ENCODE measurements at regions not wholly inside any gene's neighbourhood (a gene's known extent, or its start where the extent isn't known, plus 50 kb on each side); places are given as distances from the start of the nearest gene placed in this dataset.
"Not testable (repeated sequence)": the region's sequence is repeated elsewhere in the genome, so short reads cannot be mapped to it uniquely, and the experiment has no call there.

GRCh38 chr12:74656251-74656650 is 118.6 kb downstream of the ATXN7L3B start:
- Histone ChIP-seq H3K27ac (ENCODE audit: low read depth in 1 of 2, low read length in 2 of 2) (no peak overlapping the region), H3K36me3 (ENCODE audit: control insufficient read depth in 1 of 2, insufficient read depth in 2 of 2, low read length in 1 of 2) (no peaks in the 10 kb centered on the region), H3K9me3 (ENCODE audit: control insufficient read depth, low read length) (no peaks in the 10 kb centered on the region), H3K4me3 (ENCODE audit: low read length in 2 of 2) (no peak overlapping the region), H3K4me1 (ENCODE audit: control insufficient read depth in 1 of 2, insufficient read depth in 2 of 2, low read length in 2 of 2) (no peaks in the 10 kb centered on the region), H3K27me3 (ENCODE audit: control insufficient read depth in 1 of 2, insufficient read depth in 2 of 2, low read length in 1 of 2) (no peaks in the 10 kb centered on the region)
- no peak for DNase-seq
- intact Hi-C loops (cut with DNase I), result no loop called here
- no peak for ATAC-seq (ENCODE audit: low FRiP score)

GRCh38 chr12:74660442-74660841 is 122.8 kb downstream of the ATXN7L3B start:
- DNase-seq (no peak), ATAC-seq (ENCODE audit: low FRiP score) (no peak)
- Histone ChIP-seq H3K27ac (ENCODE audit: low read depth in 1 of 2, low read length in 2 of 2) (no peak overlapping the region), H3K4me1 (ENCODE audit: control insufficient read depth in 1 of 2, insufficient read depth in 2 of 2, low read length in 2 of 2) (no peaks in the 10 kb centered on the region), H3K9me3 (ENCODE audit: control insufficient read depth, low read length) (no peaks in the 10 kb centered on the region), H3K27me3 (ENCODE audit: control insufficient read depth in 1 of 2, insufficient read depth in 2 of 2, low read length in 1 of 2) (no peaks in the 10 kb centered on the region), H3K4me3 (ENCODE audit: low read length in 2 of 2) (no peak overlapping the region), H3K36me3 (ENCODE audit: control insufficient read depth in 1 of 2, insufficient read depth in 2 of 2, low read length in 1 of 2) (no peaks in the 10 kb centered on the region)
- intact Hi-C loops (cut with DNase I), result no loop called here
- WGBS, 2 donors, result 75 to 77% methylated on average over 5 of the region's 5 CpGs

DNA sequence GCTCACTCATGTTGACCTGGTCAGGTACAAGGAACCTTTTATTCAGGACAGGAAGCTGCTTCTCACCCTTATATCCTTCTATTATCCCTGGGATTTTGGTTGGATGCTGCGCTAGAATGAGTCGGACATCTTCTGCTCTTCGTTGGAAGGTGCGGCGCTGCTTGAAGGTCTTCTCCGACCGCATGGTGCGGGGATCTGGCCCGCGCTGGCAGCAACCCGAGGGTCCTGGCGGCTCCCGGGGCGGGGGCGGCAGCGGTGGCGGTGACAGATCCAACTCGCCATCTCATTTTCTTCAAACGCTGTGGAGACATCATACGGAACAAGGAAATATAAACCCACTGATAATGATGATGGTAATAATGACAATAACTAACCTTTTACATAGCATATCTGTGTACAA is 126.3 kb downstream of the ATXN7L3B start:
- no peaks in the 10 kb centered on the region for H3K27me3 ChIP-seq (ENCODE audit: control insufficient read depth in 1 of 2, insufficient read depth in 2 of 2, low read length in 1 of 2)
- peak in 1 of 2 donors; percentile 67 for DNase-seq
- no peak overlapping the region for H3K27ac ChIP-seq (ENCODE audit: low read depth in 1 of 2, low read length in 2 of 2)
- H3K4me1 ChIP-seq (ENCODE audit: control insufficient read depth in 1 of 2, insufficient read depth in 2 of 2, low read length in 2 of 2), result no peaks in the 10 kb centered on the region
- H3K9me3 ChIP-seq (ENCODE audit: control insufficient read depth, low read length), result no peaks in the 10 kb centered on the region
- WGBS, 2 donors, result 95 to 96% methylated on average over 20 of the region's 20 CpGs
- intact Hi-C loops (cut with DNase I), result no loop called here
- no peak overlapping the region for H3K4me3 ChIP-seq (ENCODE audit: low read length in 2 of 2)
- H3K36me3 ChIP-seq (ENCODE audit: control insufficient read depth in 1 of 2, insufficient read depth in 2 of 2, low read length in 1 of 2), result no peaks in the 10 kb centered on the region
- no peak for ATAC-seq (ENCODE audit: low FRiP score)

GRCh38 chr12:74665690-74666089 is 128.1 kb downstream of the ATXN7L3B start:
- Histone ChIP-seq H3K27me3 (ENCODE audit: control insufficient read depth in 1 of 2, insufficient read depth in 2 of 2, low read length in 1 of 2) (no peaks in the 10 kb centered on the region), H3K9me3 (ENCODE audit: control insufficient read depth, low read length) (no peaks in the 10 kb centered on the region), H3K4me1 (ENCODE audit: control insufficient read depth in 1 of 2, insufficient read depth in 2 of 2, low read length in 2 of 2) (no peaks in the 10 kb centered on the region), H3K27ac (ENCODE audit: low read depth in 1 of 2, low read length in 2 of 2) (no peak overlapping the region), H3K36me3 (ENCODE audit: control insufficient read depth in 1 of 2, insufficient read depth in 2 of 2, low read length in 1 of 2) (no peaks in the 10 kb centered on the region), H3K4me3 (ENCODE audit: low read length in 2 of 2) (no peak overlapping the region)
- ATAC-seq (ENCODE audit: low FRiP score), result no peak
- intact Hi-C loops (cut with DNase I), result no loop called here
- no peak for DNase-seq

- no peaks in the 10 kb centered on the region for H3K36me3 ChIP-seq (ENCODE audit: control insufficient read depth in 1 of 2, insufficient read depth in 2 of 2, low read length in 1 of 2)
- H3K9me3 ChIP-seq (ENCODE audit: control insufficient read depth, low read length), result no peaks in the 10 kb centered on the region
- DNase-seq (no peak), ATAC-seq (ENCODE audit: low FRiP score) (no peak)
- no peaks in the 10 kb centered on the region for H3K27me3 ChIP-seq (ENCODE audit: control insufficient read depth in 1 of 2, insufficient read depth in 2 of 2, low read length in 1 of 2)
- no peak overlapping the region for H3K4me3 ChIP-seq (ENCODE audit: low read length in 2 of 2)
- intact Hi-C loops (cut with DNase I), result no loop called here
- H3K27ac ChIP-seq (ENCODE audit: low read depth in 1 of 2, low read length in 2 of 2), result no peak overlapping the region
- 62 to 65% methylated on average over 1 of the region's 1 CpG for WGBS, 2 donors
- H3K4me1 ChIP-seq (ENCODE audit: control insufficient read depth in 1 of 2, insufficient read depth in 2 of 2, low read length in 2 of 2), result no peaks in the 10 kb centered on the region
Observed at GRCh38 chr12:74671421-74671820, 133.8 kb downstream of the ATXN7L3B start.

DNA sequence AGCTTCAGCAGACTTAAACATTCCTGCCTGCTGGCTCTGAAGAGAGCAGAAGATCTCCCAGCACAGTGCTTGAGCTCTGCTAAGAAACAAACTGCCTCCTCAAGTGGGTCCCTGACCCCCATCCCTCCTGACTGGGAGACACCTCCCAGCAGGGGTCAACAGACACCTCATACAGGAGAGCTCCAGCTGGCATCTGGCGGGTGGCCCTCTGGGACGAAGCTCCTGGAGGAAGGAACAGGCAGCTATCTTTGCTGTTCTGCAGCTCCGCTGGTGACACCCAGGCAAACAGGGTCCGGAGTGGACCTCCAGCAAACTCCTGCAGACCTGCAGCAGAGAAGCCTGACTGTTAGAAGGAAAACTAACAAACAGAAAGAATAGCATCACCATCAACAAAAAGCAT is 139.3 kb downstream of the ATXN7L3B start:
- DNase-seq, result peak in 1 of 2 donors; percentile 52
- H3K9me3 ChIP-seq (ENCODE audit: control insufficient read depth, low read length); H3K27ac ChIP-seq (ENCODE audit: low read depth in 1 of 2, low read length in 2 of 2); H3K4me1 ChIP-seq (ENCODE audit: control insufficient read depth in 1 of 2, insufficient read depth in 2 of 2, low read length in 2 of 2); intact Hi-C loops (cut with DNase I); H3K36me3 ChIP-seq (ENCODE audit: control insufficient read depth in 1 of 2, insufficient read depth in 2 of 2, low read length in 1 of 2); ATAC-seq (ENCODE audit: low FRiP score); H3K4me3 ChIP-seq (ENCODE audit: low read length in 2 of 2); H3K27me3 ChIP-seq (ENCODE audit: control insufficient read depth in 1 of 2, insufficient read depth in 2 of 2, low read length in 1 of 2): not testable (repeated sequence)
- 88 to 93% methylated on average over 4 of the region's 4 CpGs for WGBS, 2 donors

DNA sequence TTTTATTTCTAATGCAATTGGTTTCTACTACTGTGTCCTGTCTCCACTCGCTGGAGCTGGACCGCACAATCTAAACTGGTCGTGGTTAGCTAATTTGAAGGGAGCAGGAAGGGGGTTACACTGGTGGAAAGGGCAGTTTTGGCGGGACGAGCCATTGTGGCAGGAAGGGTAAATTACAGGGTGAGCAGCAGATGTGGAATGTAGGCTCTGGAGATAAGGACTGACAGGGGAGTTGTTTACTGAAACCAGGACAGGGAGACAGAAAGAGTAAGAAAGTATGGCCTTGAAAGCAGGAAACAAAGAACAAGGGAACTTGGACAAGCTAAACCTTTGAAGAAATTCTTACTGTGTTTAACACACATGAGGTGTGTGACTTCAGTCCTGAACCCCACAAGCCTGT is 147.8 kb downstream of the ATXN7L3B start:
- no peaks in the 10 kb centered on the region for H3K4me1 ChIP-seq (ENCODE audit: control insufficient read depth in 1 of 2, insufficient read depth in 2 of 2, low read length in 2 of 2)
- no peaks in the 10 kb centered on the region for H3K9me3 ChIP-seq (ENCODE audit: control insufficient read depth, low read length)
- no peak overlapping the region for H3K27ac ChIP-seq (ENCODE audit: low read depth in 1 of 2, low read length in 2 of 2)
- intact Hi-C loops (cut with DNase I), result no loop called here
- no peak overlapping the region for H3K4me3 ChIP-seq (ENCODE audit: low read length in 2 of 2)
- DNase-seq (no peak), ATAC-seq (ENCODE audit: low FRiP score) (no peak)
- 75 to 77% methylated on average over 5 of the region's 5 CpGs for WGBS, 2 donors
- H3K27me3 ChIP-seq (ENCODE audit: control insufficient read depth in 1 of 2, insufficient read depth in 2 of 2, low read length in 1 of 2), result no peaks in the 10 kb centered on the region
- no peaks in the 10 kb centered on the region for H3K36me3 ChIP-seq (ENCODE audit: control insufficient read depth in 1 of 2, insufficient read depth in 2 of 2, low read length in 1 of 2)

DNA sequence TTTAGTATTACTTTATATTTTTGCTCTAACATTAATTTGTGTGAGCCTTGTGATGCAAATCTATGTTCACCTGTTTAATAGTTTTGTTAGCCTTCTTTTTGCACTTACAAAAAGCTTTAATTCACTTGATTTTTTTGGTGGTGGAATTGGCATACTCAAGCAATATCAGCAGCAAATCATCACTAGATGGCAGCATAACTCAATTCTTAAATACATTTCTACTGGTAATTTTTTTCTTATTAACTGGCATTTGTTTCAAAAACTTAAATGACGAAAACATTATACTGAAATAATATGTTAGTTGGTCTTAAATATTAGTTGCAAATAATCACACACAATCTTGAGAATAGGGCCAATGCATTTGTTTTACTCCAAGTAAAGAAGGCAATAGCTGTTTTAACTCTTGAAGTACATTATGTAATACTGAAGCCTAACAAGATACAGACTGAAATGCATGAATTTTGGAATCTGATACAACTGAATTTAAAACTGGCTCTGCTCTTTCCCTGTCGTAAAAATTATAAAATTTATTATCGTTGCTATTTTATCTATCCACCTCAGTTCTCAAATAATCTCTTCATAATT is 151.5 kb downstream of the ATXN7L3B start:
- no peak for ATAC-seq (ENCODE audit: low FRiP score)
- no peaks in the 10 kb centered on the region for H3K36me3 ChIP-seq (ENCODE audit: control insufficient read depth in 1 of 2, insufficient read depth in 2 of 2, low read length in 1 of 2)
- no peak overlapping the region for H3K4me3 ChIP-seq (ENCODE audit: low read length in 2 of 2)
- H3K27ac ChIP-seq (ENCODE audit: low read depth in 1 of 2, low read length in 2 of 2), result no peak overlapping the region
- no peaks in the 10 kb centered on the region for H3K27me3 ChIP-seq (ENCODE audit: control insufficient read depth in 1 of 2, insufficient read depth in 2 of 2, low read length in 1 of 2)
- no peak for DNase-seq
- 29 to 32% methylated on average over 3 of the region's 3 CpGs for WGBS, 2 donors
- H3K9me3 ChIP-seq (ENCODE audit: control insufficient read depth, low read length), result no peaks in the 10 kb centered on the region
- H3K4me1 ChIP-seq (ENCODE audit: control insufficient read depth in 1 of 2, insufficient read depth in 2 of 2, low read length in 2 of 2), result no peaks in the 10 kb centered on the region
- intact Hi-C loops (cut with DNase I), result no loop called here

DNA sequence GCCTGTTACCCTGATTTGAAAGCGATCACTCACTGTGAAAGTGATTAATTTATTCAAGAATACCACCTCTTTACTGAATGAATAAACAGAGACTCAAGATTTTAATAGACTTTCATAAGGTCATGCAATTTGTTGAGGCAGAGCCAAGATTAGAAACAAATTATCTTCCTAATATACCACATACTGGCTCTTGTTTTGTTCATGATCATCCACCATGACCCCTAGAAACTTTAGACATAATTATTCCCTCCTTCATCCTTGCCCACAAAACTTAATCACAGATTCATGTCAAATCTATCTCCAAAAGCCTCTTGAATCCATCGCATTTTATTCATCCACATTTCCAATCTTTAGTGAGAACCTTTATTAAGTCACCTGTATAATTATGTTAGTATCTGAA is 152.3 kb downstream of the ATXN7L3B start:
- intact Hi-C loops (cut with DNase I), result no loop called here
- WGBS, 2 donors, result 85 to 91% methylated on average over 2 of the region's 2 CpGs
- H3K9me3 ChIP-seq (ENCODE audit: control insufficient read depth, low read length), result no peaks in the 10 kb centered on the region
- H3K4me3 ChIP-seq (ENCODE audit: low read length in 2 of 2), result no peak overlapping the region
- H3K27ac ChIP-seq (ENCODE audit: low read depth in 1 of 2, low read length in 2 of 2), result no peak overlapping the region
- no peaks in the 10 kb centered on the region for H3K27me3 ChIP-seq (ENCODE audit: control insufficient read depth in 1 of 2, insufficient read depth in 2 of 2, low read length in 1 of 2)
- no peaks in the 10 kb centered on the region for H3K4me1 ChIP-seq (ENCODE audit: control insufficient read depth in 1 of 2, insufficient read depth in 2 of 2, low read length in 2 of 2)
- DNase-seq (no peak), ATAC-seq (ENCODE audit: low FRiP score) (no peak)
- no peaks in the 10 kb centered on the region for H3K36me3 ChIP-seq (ENCODE audit: control insufficient read depth in 1 of 2, insufficient read depth in 2 of 2, low read length in 1 of 2)

Measured in aorta (tissue), 5 donors.